H7 (cell line): ENCODE measurements at regions not wholly inside any gene's neighbourhood (a gene's known extent, or its start where the extent isn't known, plus 50 kb on each side); places are given as distances from the start of the nearest gene placed in this dataset.

ENCODE experiments used
- DNase-seq: peaks from one replicate; pipeline ENCODE4 v3.0.0; 2012
- H3K27me3 ChIP-seq: 2 replicates; pipeline ENCODE4 v1.6.0; 2011; ENCODE audit warnings: mild to moderate bottlenecking, low read length; ENCODE audit not compliant: control insufficient read depth, insufficient read depth
- H3K36me3 ChIP-seq: replicated peaks from 2 replicates; pipeline ENCODE4 v1.5.1; 2011; ENCODE audit warnings: low read length; ENCODE audit not compliant: control insufficient read depth, insufficient read depth
- H3K4me3 ChIP-seq: 2 replicates; pipeline ENCODE4 v1.5.1; 2011; ENCODE audit warnings: low read depth, mild to moderate bottlenecking, control low read depth, low read length, moderate library complexity; ENCODE audit not compliant: insufficient read depth

GRCh38 chr13:89932902-89933301, 1414.6 kb upstream of the MIR17HG start:
- Histone ChIP-seq H3K27me3 (no peaks in the 10 kb centered on the region), H3K36me3 (no peaks in the 10 kb centered on the region), H3K4me3 (no peak overlapping the region)
- DNase-seq = no peak

GRCh38 chr13:89936256-89936655, 1411.2 kb upstream of the MIR17HG start:
- Histone ChIP-seq H3K36me3 (no peaks in the 10 kb centered on the region), H3K4me3 (no peak overlapping the region), H3K27me3 (no peaks in the 10 kb centered on the region)
- DNase-seq = no peak

- Histone ChIP-seq H3K36me3 (no peaks in the 10 kb centered on the region), H3K4me3 (no peak overlapping the region), H3K27me3 (no peaks in the 10 kb centered on the region)
- no peak for DNase-seq
Observed at GRCh38 chr13:89937420-89937819, 1410.1 kb upstream of the MIR17HG start.

GRCh38 chr13:89940383-89940782, 1407.1 kb upstream of the MIR17HG start:
- Histone ChIP-seq H3K36me3 (no peaks in the 10 kb centered on the region), H3K4me3 (no peak overlapping the region), H3K27me3 (no peaks in the 10 kb centered on the region)
- DNase-seq = no peak

GRCh38 chr13:89943139-89943538, 1404.3 kb upstream of the MIR17HG start:
- Histone ChIP-seq H3K27me3 (no peaks in the 10 kb centered on the region), H3K4me3 (no peak overlapping the region), H3K36me3 (no peaks in the 10 kb centered on the region)
- DNase-seq = no peak

- H3K4me3 ChIP-seq = no peak overlapping the region
- no peaks in the 10 kb centered on the region for H3K27me3 ChIP-seq
- H3K36me3 ChIP-seq = no peaks in the 10 kb centered on the region
- DNase-seq = no peak
Observed at GRCh38 chr13:89950225-89950624, 1397.3 kb upstream of the MIR17HG start.

- DNase-seq = no peak
- Histone ChIP-seq H3K36me3 (no peaks in the 10 kb centered on the region), H3K27me3 (no peaks in the 10 kb centered on the region), H3K4me3 (no peak overlapping the region)
Observed at GRCh38 chr13:89951341-89951740, 1396.1 kb upstream of the MIR17HG start.

GRCh38 chr13:89953581-89953980, 1393.9 kb upstream of the MIR17HG start:
- no peak for DNase-seq
- H3K27me3 ChIP-seq = no peaks in the 10 kb centered on the region
- H3K36me3 ChIP-seq = no peaks in the 10 kb centered on the region
- no peak overlapping the region for H3K4me3 ChIP-seq

GRCh38 chr13:89955773-89956172, 1391.7 kb upstream of the MIR17HG start:
- Histone ChIP-seq H3K4me3 (no peak overlapping the region), H3K27me3 (no peaks in the 10 kb centered on the region), H3K36me3 (no peaks in the 10 kb centered on the region)
- DNase-seq = no peak

GRCh38 chr13:89959074-89959473, 1388.4 kb upstream of the MIR17HG start:
- no peaks in the 10 kb centered on the region for H3K36me3 ChIP-seq
- DNase-seq = no peak
- no peak overlapping the region for H3K4me3 ChIP-seq
- H3K27me3 ChIP-seq = no peaks in the 10 kb centered on the region

- no peak for DNase-seq
- no peaks in the 10 kb centered on the region for H3K36me3 ChIP-seq
- peaks cover 2% of the 10 kb centered on the region for H3K27me3 ChIP-seq
- no peak overlapping the region for H3K4me3 ChIP-seq
Observed at GRCh38 chr13:89965252-89965651, 1382.2 kb upstream of the MIR17HG start.

GRCh38 chr13:89966524-89966923, 1381.0 kb upstream of the MIR17HG start:
- DNase-seq = no peak
- Histone ChIP-seq H3K36me3 (no peaks in the 10 kb centered on the region), H3K27me3 (peaks cover 2% of the 10 kb centered on the region), H3K4me3 (no peak overlapping the region)

- Histone ChIP-seq H3K36me3 (no peaks in the 10 kb centered on the region), H3K4me3 (no peak overlapping the region), H3K27me3 (peaks cover 2% of the 10 kb centered on the region)
- DNase-seq = no peak
Observed at GRCh38 chr13:89967701-89968100, 1379.8 kb upstream of the MIR17HG start.

GRCh38 chr13:89968470-89968869, 1379.0 kb upstream of the MIR17HG start:
- Histone ChIP-seq H3K4me3 (no peak overlapping the region), H3K27me3 (peaks cover 2% of the 10 kb centered on the region), H3K36me3 (no peaks in the 10 kb centered on the region)
- no peak for DNase-seq

- no peak for DNase-seq
- H3K27me3 ChIP-seq = peaks cover 2% of the 10 kb centered on the region
- H3K36me3 ChIP-seq = no peaks in the 10 kb centered on the region
- H3K4me3 ChIP-seq = no peak overlapping the region
Observed at GRCh38 chr13:89970353-89970709, 1377.2 kb upstream of the MIR17HG start.

- Histone ChIP-seq H3K4me3 (no peak overlapping the region), H3K36me3 (no peaks in the 10 kb centered on the region), H3K27me3 (no peaks in the 10 kb centered on the region)
- DNase-seq = no peak
Observed at GRCh38 chr13:89977203-89977602, 1370.3 kb upstream of the MIR17HG start.
